H9 (cell line): ENCODE measurements at regions not wholly inside any gene's neighbourhood (a gene's known extent, or its start where the extent isn't known, plus 50 kb on each side); places are given as distances from the start of the nearest gene placed in this dataset.

Experiments
- DNase-seq: peaks from one replicate; pipeline ENCODE4 v3.0.0-alpha.2; 2017
- H2AFZ ChIP-seq: one replicate; pipeline ENCODE4 v1.6.1; 2013; ENCODE audit warnings: mild to moderate bottlenecking, low read length, control low read depth, moderate library complexity
- H2AK5ac ChIP-seq: 2 replicates; pipeline ENCODE4 v1.6.1; 2013; ENCODE audit warnings: low read length, control low read depth, mixed read lengths; ENCODE audit not compliant: insufficient read length
- H2BK120ac ChIP-seq: one replicate; pipeline ENCODE4 v1.6.1; 2013; ENCODE audit warnings: low read depth, mild to moderate bottlenecking, low read length, control low read depth, inconsistent platforms; ENCODE audit not compliant: poor library complexity, severe bottlenecking
- H2BK12ac ChIP-seq: 2 replicates; pipeline ENCODE4 v1.6.1; 2013; ENCODE audit warnings: low read length, control low read depth, mixed read lengths, low read depth; ENCODE audit not compliant: insufficient read length
- H2BK15ac ChIP-seq: 2 replicates; pipeline ENCODE4 v1.6.1; 2013; ENCODE audit warnings: low read depth, low read length, control low read depth
- H2BK20ac ChIP-seq: one replicate; pipeline ENCODE4 v1.6.1; 2013; ENCODE audit warnings: low read depth, mild to moderate bottlenecking, low read length, control low read depth, inconsistent platforms; ENCODE audit not compliant: poor library complexity, severe bottlenecking
- H2BK5ac ChIP-seq: 2 replicates; pipeline ENCODE4 v1.6.1; 2013; ENCODE audit warnings: low read length, control low read depth, mixed read lengths; ENCODE audit not compliant: insufficient read length
- H3K14ac ChIP-seq: 2 replicates; pipeline ENCODE4 v1.6.1; 2013; ENCODE audit warnings: low read length, control low read depth; ENCODE audit not compliant: insufficient read depth
- H3K18ac ChIP-seq: 2 replicates; pipeline ENCODE4 v1.6.1; 2013; ENCODE audit warnings: low read depth, mild to moderate bottlenecking, mixed read lengths, low read length, control low read depth; ENCODE audit not compliant: insufficient read length
- H3K23ac ChIP-seq: 2 replicates; pipeline ENCODE4 v1.6.1; 2013; ENCODE audit warnings: low read length, control low read depth, mixed read lengths, low read depth; ENCODE audit not compliant: insufficient read length
- H3K23me2 ChIP-seq: 2 replicates; pipeline ENCODE4 v1.6.1; 2013; ENCODE audit warnings: low read depth, mild to moderate bottlenecking, mixed read lengths, low read length, control low read depth; ENCODE audit not compliant: insufficient read length, poor library complexity, severe bottlenecking
- H3K27ac ChIP-seq: 2 replicates; pipeline ENCODE4 v1.5.1; 2013; ENCODE audit warnings: low read length, control low read depth, mixed read lengths, low read depth; ENCODE audit not compliant: insufficient read length
- H3K27me3 ChIP-seq: 2 replicates; pipeline ENCODE4 v1.6.1; 2013; ENCODE audit warnings: low read length, control low read depth, inconsistent platforms; ENCODE audit not compliant: insufficient read depth
- H3K4ac ChIP-seq: 2 replicates; pipeline ENCODE4 v1.6.1; 2013; ENCODE audit warnings: low read depth, mild to moderate bottlenecking, control low read depth, inconsistent platforms, low read length, moderate library complexity
- H3K4me1 ChIP-seq: 2 replicates; pipeline ENCODE4 v1.6.1; 2013; ENCODE audit warnings: low read length, control low read depth, inconsistent platforms; ENCODE audit not compliant: insufficient read depth
- H3K4me2 ChIP-seq: 2 replicates; pipeline ENCODE4 v1.6.1; 2013; ENCODE audit warnings: low read length, control low read depth, mixed read lengths; ENCODE audit not compliant: insufficient read length, insufficient read depth
- H3K56ac ChIP-seq: 2 replicates; pipeline ENCODE4 v1.6.1; 2013; ENCODE audit warnings: low read depth, mild to moderate bottlenecking, mixed read lengths, low read length, control low read depth; ENCODE audit not compliant: insufficient read length
- H3K79me1 ChIP-seq: 2 replicates; pipeline ENCODE4 v1.6.1; 2013; ENCODE audit warnings: low read depth, mild to moderate bottlenecking, moderate library complexity, low read length, control low read depth, inconsistent platforms; ENCODE audit not compliant: insufficient read depth, poor library complexity, severe bottlenecking
- H3K79me2 ChIP-seq: 2 replicates; pipeline ENCODE4 v1.6.1; 2013; ENCODE audit warnings: low read length, control low read depth, inconsistent platforms; ENCODE audit not compliant: insufficient read depth
- H3K9ac ChIP-seq: 2 replicates; pipeline ENCODE4 v1.6.1; 2013; ENCODE audit warnings: low read length, control low read depth, mixed read lengths; ENCODE audit not compliant: insufficient read length; ENCODE audit errors: extremely low read depth
- H3K9me3 ChIP-seq: one replicate; pipeline ENCODE4 v1.6.1; 2013; ENCODE audit warnings: low read depth, low read length, inconsistent platforms; ENCODE audit not compliant: control insufficient read depth
- H3T11ph ChIP-seq: one replicate; pipeline ENCODE4 v1.6.1; 2013; ENCODE audit warnings: mild to moderate bottlenecking, low read length, control low read depth, inconsistent platforms
- H4K20me1 ChIP-seq: one replicate; pipeline ENCODE4 v1.6.1; 2013; ENCODE audit not compliant: control insufficient read depth, insufficient read length, insufficient read depth
- H4K5ac ChIP-seq: 2 replicates; pipeline ENCODE4 v1.6.1; 2013; ENCODE audit warnings: low read depth, mild to moderate bottlenecking, mixed read lengths, low read length, control low read depth; ENCODE audit not compliant: insufficient read length
- H4K8ac ChIP-seq: replicated peaks from 2 replicates; pipeline ENCODE4 v1.6.1; 2013; ENCODE audit warnings: low read length, control low read depth, mixed read lengths, low read depth; ENCODE audit not compliant: insufficient read length
- H4K91ac ChIP-seq: 2 replicates; pipeline ENCODE4 v1.6.1; 2013; ENCODE audit warnings: low read depth, mild to moderate bottlenecking, moderate library complexity, mixed read lengths, low read length, control low read depth; ENCODE audit not compliant: insufficient read length
- H3K27ac Mint-ChIP-seq, 3 experiments: 2 replicates in 2 of 3; 3 replicates in 1 of 3; pipeline ENCODE4 v1.8.0; 2020 to 2021; ENCODE audit warnings: mixed read lengths in 3 of 3, mild to moderate bottlenecking in 1 of 3, moderate library complexity in 1 of 3
- H3K27me3 Mint-ChIP-seq: 2 replicates; pipeline ENCODE4 v1.8.0; 2021; ENCODE audit warnings: low read depth, mild to moderate bottlenecking, moderate library complexity, mixed read lengths
- H3K36me3 Mint-ChIP-seq, 3 experiments: 2 replicates in 2 of 3; 3 replicates in 1 of 3; pipeline ENCODE4 v1.8.0; 2020 to 2021; ENCODE audit warnings: low read depth in 3 of 3, mixed read lengths in 3 of 3; ENCODE audit not compliant: insufficient read depth in 1 of 3
- H3K4me1 Mint-ChIP-seq, 2 experiments: 2 replicates each; pipeline ENCODE4 v1.8.0; 2020; ENCODE audit warnings: mixed read lengths in 2 of 2
- H3K4me3 Mint-ChIP-seq, 2 experiments: 2 replicates in 1 of 2; 3 replicates in 1 of 2; pipeline ENCODE4 v1.8.0; 2020 to 2021; ENCODE audit warnings: mild to moderate bottlenecking in 2 of 2, mixed read lengths in 2 of 2, moderate library complexity in 1 of 2
- H3K9me3 Mint-ChIP-seq, 2 experiments: 2 replicates in 1 of 2; 3 replicates in 1 of 2; pipeline ENCODE4 v1.8.0; 2020; ENCODE audit warnings: mild to moderate bottlenecking in 2 of 2, mixed read lengths in 2 of 2, moderate library complexity in 1 of 2
- WGBS: extraction: QIAGEN DNeasy Blood & Tissue Kit; methylation state at CpG from one replicate; pipeline ENCODE4 v1.1.7; 2013; ENCODE audit warnings: missing lambda C conversion rate, low lambda C conversion rate, mixed read lengths; ENCODE audit not compliant: insufficient read length; ENCODE audit errors: extremely low coverage; 5-methylcytosine and 5-hydroxymethylcytosine counted together
- TF ChIP-seq, protein P1 (sequence below): fragments of 200-600 bp; sonication (generic); conservative IDR thresholded peaks from 3 replicates; pipeline ENCODE4 v1.8.0; 2021; ENCODE audit warnings: antibody characterized with exemption, mild to moderate bottlenecking

DNA sequence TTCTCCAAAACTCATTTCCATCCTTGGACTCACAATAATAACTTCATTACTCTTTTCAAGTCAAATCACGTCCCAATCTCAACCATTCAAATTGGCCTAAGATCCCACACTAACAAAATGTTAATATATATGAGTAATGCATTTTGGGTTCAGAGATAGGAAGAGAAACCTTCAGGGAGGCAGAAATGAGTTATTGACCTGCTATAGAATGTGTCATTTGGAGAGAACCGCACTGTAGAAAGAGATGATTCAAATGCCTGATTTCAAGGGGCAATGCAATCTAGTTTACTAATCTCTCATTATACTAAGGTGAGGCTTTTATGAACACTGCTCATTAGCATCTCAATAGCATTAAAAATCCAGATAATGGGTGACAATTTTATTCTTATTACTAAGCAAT is 1595.0 kb upstream of the GOT2 start:
- H2BK15ac ChIP-seq, result no peak overlapping the region
- Mint-ChIP-seq H3K4me1 (no peaks in the 10 kb centered on the region), H3K27ac (no peak overlapping the region), H3K36me3 (peaks cover 0 to 8% (median 0%) of the 10 kb centered on the region in 3 experiments; a peak in 1 of 7 replicates), H3K27me3 (no peaks in the 10 kb centered on the region), H3K9me3 (peaks cover 4% of the 10 kb centered on the region in 2 experiments; a peak in 3 of 5 replicates), H3K4me3 (no peak overlapping the region)
- no peak overlapping the region for H2BK5ac ChIP-seq
- H3K4ac ChIP-seq, result no peak overlapping the region
- no peak overlapping the region for H4K91ac ChIP-seq
- no peaks in the 10 kb centered on the region for H3K4me1 ChIP-seq
- no peak overlapping the region for H3T11ph ChIP-seq
- no peak overlapping the region for H4K8ac ChIP-seq
- no peak overlapping the region for H2BK120ac ChIP-seq
- no peak overlapping the region for H3K56ac ChIP-seq
- no peaks in the 10 kb centered on the region for H3K79me1 ChIP-seq
- no peaks in the 10 kb centered on the region for H3K79me2 ChIP-seq
- H2AK5ac ChIP-seq, result no peak overlapping the region
- no peak overlapping the region for H3K18ac ChIP-seq
- no peaks in the 10 kb centered on the region for H3K23me2 ChIP-seq
- H2AFZ ChIP-seq, result no peak overlapping the region
- H4K5ac ChIP-seq, result no peak overlapping the region
- H4K20me1 ChIP-seq, result no peaks in the 10 kb centered on the region
- no peak overlapping the region for H3K14ac ChIP-seq
- H3K9me3 ChIP-seq, result no peaks in the 10 kb centered on the region
- H2BK20ac ChIP-seq, result no peak overlapping the region
- no peak overlapping the region for H3K27ac ChIP-seq
- no peak overlapping the region for H3K4me2 ChIP-seq
- no peak overlapping the region for H3K9ac ChIP-seq
- DNase-seq, result no peak
- H3K27me3 ChIP-seq, result no peaks in the 10 kb centered on the region
- TF ChIP-seq, protein P1, sequence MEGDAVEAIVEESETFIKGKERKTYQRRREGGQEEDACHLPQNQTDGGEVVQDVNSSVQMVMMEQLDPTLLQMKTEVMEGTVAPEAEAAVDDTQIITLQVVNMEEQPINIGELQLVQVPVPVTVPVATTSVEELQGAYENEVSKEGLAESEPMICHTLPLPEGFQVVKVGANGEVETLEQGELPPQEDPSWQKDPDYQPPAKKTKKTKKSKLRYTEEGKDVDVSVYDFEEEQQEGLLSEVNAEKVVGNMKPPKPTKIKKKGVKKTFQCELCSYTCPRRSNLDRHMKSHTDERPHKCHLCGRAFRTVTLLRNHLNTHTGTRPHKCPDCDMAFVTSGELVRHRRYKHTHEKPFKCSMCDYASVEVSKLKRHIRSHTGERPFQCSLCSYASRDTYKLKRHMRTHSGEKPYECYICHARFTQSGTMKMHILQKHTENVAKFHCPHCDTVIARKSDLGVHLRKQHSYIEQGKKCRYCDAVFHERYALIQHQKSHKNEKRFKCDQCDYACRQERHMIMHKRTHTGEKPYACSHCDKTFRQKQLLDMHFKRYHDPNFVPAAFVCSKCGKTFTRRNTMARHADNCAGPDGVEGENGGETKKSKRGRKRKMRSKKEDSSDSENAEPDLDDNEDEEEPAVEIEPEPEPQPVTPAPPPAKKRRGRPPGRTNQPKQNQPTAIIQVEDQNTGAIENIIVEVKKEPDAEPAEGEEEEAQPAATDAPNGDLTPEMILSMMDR, result no peak
- 100% methylated on average over 1 of the region's 2 CpGs for WGBS
- no peak overlapping the region for H3K23ac ChIP-seq
- H2BK12ac ChIP-seq, result no peak overlapping the region
